Stimulated activated effector memory CD8-positive, alpha-beta T cell treated with anti-CD3 and anti-CD28 coated beads, Interleukin-12 subunit alpha, Interleukin-12 subunit beta, amount 100 ng/mL, for 72 hours (primary cell): ENCODE measurements at regions not wholly inside any gene's neighbourhood (a gene's known extent, or its start where the extent isn't known, plus 50 kb on each side); places are given as distances from the start of the nearest gene placed in this dataset.
"Not testable (repeated sequence)": the region's sequence is repeated elsewhere in the genome, so short reads cannot be mapped to it uniquely, and the experiment has no call there.

Experiments
- ATAC-seq: fragments of 150-1000 bp; cut with Tn5 transposase; 2 replicates; pipeline ENCODE4 v1.10.0; 2021
- DNase-seq, 2 donors: peaks; one replicate each; pipeline ENCODE4 v3.0.0; 2021 to 2022; ENCODE audit warnings: low spot score in 2 of 2
- H3K27ac Mint-ChIP-seq: one replicate; pipeline ENCODE4 v1.8.0; 2022; ENCODE audit warnings: mild to moderate bottlenecking, mixed read lengths
- H3K36me3 Mint-ChIP-seq: one replicate; pipeline ENCODE4 v1.8.0; 2022; ENCODE audit warnings: mild to moderate bottlenecking, mixed read lengths
- H3K4me1 Mint-ChIP-seq: one replicate; pipeline ENCODE4 v1.8.0; 2022; ENCODE audit warnings: mixed read lengths
- H3K4me3 Mint-ChIP-seq: one replicate; pipeline ENCODE4 v1.8.0; 2022; ENCODE audit warnings: mild to moderate bottlenecking, mixed read lengths
- H3K9me3 Mint-ChIP-seq: one replicate; pipeline ENCODE4 v1.8.0; 2022; ENCODE audit warnings: mixed read lengths

DNA sequence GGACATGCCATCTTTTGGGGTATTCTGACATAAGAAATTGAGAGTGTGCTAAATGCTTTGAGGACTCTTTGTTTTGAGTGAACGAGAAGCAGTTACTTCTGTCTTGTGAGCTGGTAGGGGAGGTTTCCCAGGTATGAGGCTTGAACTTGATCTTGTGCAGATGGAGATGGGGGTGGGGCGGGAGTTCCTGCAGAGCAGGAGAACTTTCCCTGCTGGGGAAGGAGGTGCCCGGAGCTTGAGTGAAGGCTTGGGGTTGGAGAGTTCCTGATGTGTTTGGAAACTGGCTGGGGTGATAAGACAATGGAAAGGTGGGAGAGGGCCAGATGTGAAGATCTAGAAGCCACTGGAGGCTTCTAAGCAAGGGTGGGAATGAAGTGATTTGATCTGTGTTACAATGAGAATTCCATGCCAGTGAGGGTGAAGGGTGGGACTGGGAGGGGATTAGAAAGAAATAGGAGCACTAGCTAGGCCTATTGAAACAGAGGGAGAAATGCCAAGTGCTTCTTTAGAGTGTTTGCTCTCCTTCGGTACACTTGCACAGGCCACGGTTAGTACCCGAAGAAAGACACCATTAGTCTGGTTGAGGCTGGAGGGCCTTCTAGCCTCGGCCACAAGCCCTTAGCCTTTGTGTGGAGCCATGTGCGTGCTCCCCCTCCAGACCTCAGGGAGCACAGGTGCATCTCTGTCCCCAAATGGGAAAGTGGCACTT, 103.5 kb upstream of the STOX2 start:
- Mint-ChIP-seq H3K27ac (no peak overlapping the region), H3K4me1 (no peaks in the 10 kb centered on the region), H3K4me3 (no peak overlapping the region), H3K9me3 (no peaks in the 10 kb centered on the region), H3K36me3 (no peaks in the 10 kb centered on the region)
- no peak for ATAC-seq
- DNase-seq, result no peak

DNA sequence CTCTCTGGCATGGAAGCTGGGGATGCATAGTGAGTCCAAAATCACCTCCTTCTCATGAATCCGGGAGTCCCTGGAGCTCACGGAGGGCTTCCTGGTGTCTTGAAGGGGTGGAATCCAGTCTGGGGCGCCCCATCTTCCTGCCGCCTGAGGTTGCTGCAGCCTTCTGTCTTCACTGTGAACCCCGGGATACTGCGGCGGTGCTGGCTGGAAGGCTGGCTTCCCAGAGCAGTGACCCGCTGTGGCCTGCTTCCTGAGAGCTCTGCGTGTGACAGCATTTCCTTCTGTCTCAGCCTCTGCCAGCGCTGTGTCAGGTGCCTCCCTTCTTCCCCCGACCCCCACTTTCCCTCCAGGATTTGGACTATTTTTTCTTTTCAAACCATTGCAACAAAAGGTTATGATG, 98.8 kb upstream of the STOX2 start:
- Mint-ChIP-seq H3K27ac (no peak overlapping the region), H3K4me3 (no peak overlapping the region), H3K9me3 (no peaks in the 10 kb centered on the region), H3K36me3 (no peaks in the 10 kb centered on the region), H3K4me1 (no peaks in the 10 kb centered on the region)
- ATAC-seq (no peak), DNase-seq (no peak)

DNA sequence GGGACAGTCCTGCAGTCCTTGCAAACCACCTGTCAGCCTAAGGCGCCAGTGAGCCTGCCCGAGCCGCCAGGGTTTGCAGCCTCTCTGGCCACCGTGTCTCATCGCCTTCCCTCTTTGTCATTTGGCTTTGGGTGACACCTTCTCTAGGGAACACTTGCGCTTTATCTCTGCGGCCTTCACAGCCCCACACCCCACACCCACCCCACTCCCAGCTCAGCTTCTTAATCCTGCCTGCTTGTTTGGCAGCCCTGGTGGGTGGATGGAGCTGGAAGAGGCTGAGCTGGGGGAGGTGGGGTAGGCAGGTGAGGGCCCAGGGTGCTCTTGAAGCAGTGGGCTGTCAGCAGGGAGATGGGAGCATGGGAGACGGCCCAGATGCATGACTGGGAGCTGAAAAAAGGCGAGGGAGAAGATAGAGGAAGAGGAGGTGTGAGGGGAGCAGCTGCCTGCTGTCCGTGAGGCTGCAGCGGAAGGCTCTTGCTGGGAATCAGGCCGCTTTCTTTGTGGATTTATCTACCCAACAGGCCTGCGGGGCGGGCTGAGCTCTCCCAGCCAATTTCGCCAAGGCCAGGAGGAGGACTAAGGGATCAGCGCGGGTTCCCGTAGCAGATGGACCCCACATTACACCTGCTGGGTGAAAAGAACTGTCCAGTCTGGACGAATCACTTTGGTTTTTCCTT, 97.5 kb upstream of the STOX2 start:
- no peak for ATAC-seq
- Mint-ChIP-seq H3K4me3 (no peak overlapping the region), H3K27ac (no peak overlapping the region)

DNA sequence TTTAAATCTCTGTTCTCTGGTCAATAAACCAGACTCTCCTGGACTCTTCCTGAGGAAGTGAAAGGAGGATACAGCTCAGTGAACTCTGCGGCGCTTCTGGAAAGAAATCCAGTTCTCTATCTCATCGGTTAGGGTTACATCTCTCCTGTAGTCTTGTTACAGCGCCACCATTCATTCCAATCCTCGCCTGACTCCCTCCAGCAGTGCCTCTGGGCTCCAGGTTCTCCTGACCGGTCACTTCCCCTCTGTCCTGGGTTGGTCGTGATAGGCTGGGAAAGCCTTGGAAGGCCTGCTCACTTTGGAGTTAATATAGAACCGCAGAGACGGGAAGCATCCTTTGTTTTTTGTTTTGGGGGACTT, 97.0 kb upstream of the STOX2 start:
- no peak for ATAC-seq
- Mint-ChIP-seq H3K36me3 (no peaks in the 10 kb centered on the region), H3K4me3 (no peak overlapping the region), H3K4me1 (no peaks in the 10 kb centered on the region), H3K27ac (no peak overlapping the region), H3K9me3 (no peaks in the 10 kb centered on the region)
- DNase-seq, result no peak

More for the DNA sequence above, 97.5 kb upstream of the STOX2 start:
- Mint-ChIP-seq H3K9me3 (no peaks in the 10 kb centered on the region), H3K4me1 (no peaks in the 10 kb centered on the region), H3K36me3 (no peaks in the 10 kb centered on the region)
- no peak for DNase-seq

DNA sequence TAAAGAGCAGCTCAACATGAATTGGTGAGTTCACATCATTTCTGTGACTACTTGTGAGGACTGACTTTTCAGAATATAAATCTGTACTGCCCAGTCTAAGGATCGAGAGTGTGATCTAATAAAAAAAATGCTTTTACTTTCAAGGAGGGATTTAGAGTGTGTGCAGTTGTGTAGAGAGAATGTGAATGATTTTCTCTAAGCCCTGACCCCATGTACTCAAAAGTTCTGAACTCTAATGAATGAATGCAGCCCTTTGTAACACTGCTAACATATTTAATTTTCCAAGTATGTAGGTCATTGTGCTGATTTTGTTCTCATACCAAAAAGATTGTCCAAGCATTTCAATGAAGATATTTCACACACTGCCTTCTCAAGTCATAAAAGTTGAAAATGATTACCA, 92.5 kb upstream of the STOX2 start:
- no peak for DNase-seq
- H3K4me1 Mint-ChIP-seq, result no peaks in the 10 kb centered on the region
- ATAC-seq, result no peak
- H3K27ac Mint-ChIP-seq, result no peak overlapping the region
- H3K36me3 Mint-ChIP-seq, result no peaks in the 10 kb centered on the region
- H3K9me3 Mint-ChIP-seq, result no peaks in the 10 kb centered on the region
- no peak overlapping the region for H3K4me3 Mint-ChIP-seq

DNA sequence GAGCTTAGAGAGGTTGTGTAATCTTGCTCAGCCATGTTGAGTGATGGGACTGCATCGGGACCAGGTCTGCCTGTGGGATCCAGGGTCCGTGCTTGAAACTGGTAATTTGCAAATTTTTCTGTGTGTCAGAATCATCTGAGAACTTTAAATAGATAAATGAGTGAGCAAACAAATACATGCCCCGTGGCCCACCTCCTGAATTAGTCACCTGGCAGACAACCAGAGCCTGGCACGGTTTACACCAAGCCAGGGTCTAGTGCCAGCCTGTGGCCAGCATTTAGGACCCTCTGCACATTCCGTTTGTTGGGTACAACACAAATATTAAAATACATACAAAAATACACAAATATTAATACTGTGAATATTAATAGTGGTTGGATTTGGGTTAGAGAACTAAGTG, 90.6 kb upstream of the STOX2 start:
- Mint-ChIP-seq H3K36me3 (no peaks in the 10 kb centered on the region), H3K4me1 (no peaks in the 10 kb centered on the region), H3K27ac (no peak overlapping the region), H3K4me3 (no peak overlapping the region), H3K9me3 (no peaks in the 10 kb centered on the region)
- ATAC-seq (no peak), DNase-seq (no peak)

DNA sequence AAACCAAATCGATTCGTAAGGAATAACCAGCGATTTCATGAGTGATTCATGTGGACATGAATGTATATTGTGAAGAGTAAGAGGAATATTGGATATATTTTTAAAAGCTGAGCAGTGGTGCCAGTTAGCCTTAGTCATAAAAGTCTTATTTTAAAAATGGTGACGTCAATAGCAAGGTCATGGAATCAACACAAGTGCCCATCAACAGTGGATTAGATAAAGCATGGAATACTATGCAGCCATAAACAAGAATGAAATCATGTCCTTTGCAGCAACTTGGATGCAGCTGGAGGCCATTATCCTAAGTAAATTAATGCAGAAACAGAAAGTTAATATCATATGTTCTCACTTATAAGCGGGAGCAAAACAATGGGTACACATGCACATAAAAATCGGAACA, 89.0 kb upstream of the STOX2 start:
- no peak overlapping the region for H3K27ac Mint-ChIP-seq
- DNase-seq (no peak), ATAC-seq (no peak)
- no peaks in the 10 kb centered on the region for H3K4me1 Mint-ChIP-seq
- no peaks in the 10 kb centered on the region for H3K9me3 Mint-ChIP-seq
- no peaks in the 10 kb centered on the region for H3K36me3 Mint-ChIP-seq
- H3K4me3 Mint-ChIP-seq, result no peak overlapping the region

DNA sequence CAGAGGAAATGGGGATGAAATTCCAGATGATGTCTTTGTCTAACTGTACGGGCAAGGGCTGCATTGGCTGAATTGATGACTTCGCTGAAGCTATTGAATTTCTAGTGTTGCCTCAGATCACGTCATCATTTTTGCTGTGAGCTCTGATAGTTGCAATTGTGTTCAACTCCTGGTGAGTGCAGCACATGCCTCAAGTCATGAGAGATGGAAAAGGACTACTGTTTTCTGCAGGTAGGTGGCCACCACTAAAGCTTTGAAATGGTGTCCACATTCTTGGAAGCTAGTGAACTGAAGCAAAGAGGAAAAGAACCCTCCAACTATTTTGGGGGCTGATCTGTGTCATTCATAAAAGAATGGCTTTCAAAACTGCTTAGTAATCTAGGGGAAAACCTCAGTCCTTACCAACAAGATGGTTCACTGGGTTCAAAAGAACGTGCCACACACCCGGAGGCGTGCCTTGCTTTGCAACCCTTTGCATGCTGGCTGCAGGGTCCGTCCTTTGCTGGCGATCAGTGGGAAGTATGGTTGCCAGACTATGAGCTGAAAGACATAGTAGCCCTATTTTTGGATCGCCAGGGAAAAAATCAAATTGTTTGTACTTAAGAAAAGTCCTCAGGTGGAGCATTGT, 88.1 kb upstream of the STOX2 start:
- no peak overlapping the region for H3K27ac Mint-ChIP-seq
- ATAC-seq (no peak), DNase-seq (no peak)
- no peak overlapping the region for H3K4me3 Mint-ChIP-seq
- no peaks in the 10 kb centered on the region for H3K36me3 Mint-ChIP-seq
- no peaks in the 10 kb centered on the region for H3K9me3 Mint-ChIP-seq
- no peaks in the 10 kb centered on the region for H3K4me1 Mint-ChIP-seq

DNA sequence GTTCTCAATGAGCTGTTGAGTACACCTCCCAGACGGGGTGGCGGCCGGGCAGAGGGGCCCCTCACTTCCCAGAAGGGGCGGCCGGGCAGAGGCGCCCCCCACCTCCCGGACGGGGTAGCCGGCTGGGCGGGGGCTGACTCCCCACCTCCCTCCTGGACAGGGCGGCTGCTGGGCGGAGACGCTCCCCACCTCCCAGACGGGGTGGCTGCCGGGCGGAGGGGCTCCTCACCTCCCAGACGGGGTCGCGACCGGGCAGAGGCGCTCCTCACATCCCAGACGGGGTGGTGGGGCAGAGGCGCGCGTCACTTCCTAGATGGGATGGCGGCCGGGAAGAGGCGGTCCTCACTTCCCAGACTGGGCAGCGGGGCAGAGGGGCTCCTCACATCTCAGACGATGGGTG, 86.5 kb upstream of the STOX2 start:
- H3K4me3 Mint-ChIP-seq, H3K27ac Mint-ChIP-seq: not testable (repeated sequence)

DNA sequence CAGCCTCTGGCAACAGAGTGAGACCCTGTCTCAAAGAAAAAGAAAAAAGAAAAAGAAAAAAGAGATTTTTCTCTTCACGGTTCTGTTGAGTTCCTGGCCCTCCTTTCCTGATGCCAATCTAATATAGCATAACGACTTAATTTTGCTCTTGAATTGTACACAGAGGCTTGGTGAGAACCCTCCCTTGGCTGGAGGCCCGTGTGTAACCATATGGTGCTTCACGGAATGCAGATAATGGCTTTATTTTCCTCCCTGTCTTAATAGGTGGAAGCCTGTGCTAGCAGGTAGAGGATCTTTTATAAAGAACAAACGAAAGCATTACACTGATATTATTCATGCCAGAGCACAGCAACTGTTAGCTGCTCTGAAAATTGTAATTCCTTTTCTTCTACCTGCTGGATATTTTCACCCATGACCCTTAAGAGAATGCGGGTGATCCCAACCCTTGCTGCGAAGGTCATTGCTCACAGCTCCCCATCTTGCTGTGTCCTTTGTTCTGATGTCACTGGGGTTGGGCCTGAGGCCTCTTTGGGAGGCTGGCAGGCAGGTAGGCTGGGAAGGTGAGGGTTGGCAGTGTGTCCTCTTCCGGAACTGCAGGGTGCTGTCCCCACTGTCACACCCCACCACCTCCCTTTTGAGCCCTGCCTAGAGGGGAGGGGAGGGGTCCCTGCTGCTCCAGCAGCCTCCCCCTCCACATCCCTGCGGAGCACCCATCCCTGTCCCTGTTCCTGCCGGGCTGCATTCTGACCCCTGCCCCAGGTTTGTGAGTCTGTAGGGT, 83.8 kb upstream of the STOX2 start:
- Mint-ChIP-seq H3K4me1 (no peaks in the 10 kb centered on the region), H3K4me3 (no peak overlapping the region), H3K9me3 (no peaks in the 10 kb centered on the region), H3K27ac (no peak overlapping the region), H3K36me3 (no peaks in the 10 kb centered on the region)
- DNase-seq (no peak), ATAC-seq (no peak)

More for the DNA sequence above, 86.5 kb upstream of the STOX2 start:
- H3K9me3 Mint-ChIP-seq, H3K36me3 Mint-ChIP-seq, DNase-seq, ATAC-seq, H3K4me1 Mint-ChIP-seq: not testable (repeated sequence)

DNA sequence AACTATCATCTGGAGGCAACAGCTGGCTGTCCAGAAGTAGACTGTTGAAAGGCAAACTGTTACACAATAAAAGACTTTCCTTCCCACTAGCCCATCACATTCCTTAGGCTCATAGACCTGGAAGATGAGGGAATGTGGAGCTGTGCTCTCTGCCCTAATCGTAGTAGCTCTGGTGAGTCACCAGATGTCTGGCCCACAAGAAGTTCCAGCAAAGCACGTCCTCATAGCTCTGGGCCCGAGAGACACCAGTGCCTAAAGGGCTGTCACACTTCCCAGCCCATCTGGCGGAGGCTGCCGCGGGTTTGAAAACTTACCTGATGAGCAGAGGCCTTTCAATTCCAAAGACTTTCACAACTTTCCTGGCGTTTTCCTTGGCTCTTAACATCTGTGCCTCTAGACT, 81.7 kb upstream of the STOX2 start:
- Mint-ChIP-seq H3K27ac (no peak overlapping the region), H3K9me3 (no peaks in the 10 kb centered on the region), H3K36me3 (no peaks in the 10 kb centered on the region), H3K4me3 (no peak overlapping the region), H3K4me1 (no peaks in the 10 kb centered on the region)
- DNase-seq (no peak), ATAC-seq (no peak)

DNA sequence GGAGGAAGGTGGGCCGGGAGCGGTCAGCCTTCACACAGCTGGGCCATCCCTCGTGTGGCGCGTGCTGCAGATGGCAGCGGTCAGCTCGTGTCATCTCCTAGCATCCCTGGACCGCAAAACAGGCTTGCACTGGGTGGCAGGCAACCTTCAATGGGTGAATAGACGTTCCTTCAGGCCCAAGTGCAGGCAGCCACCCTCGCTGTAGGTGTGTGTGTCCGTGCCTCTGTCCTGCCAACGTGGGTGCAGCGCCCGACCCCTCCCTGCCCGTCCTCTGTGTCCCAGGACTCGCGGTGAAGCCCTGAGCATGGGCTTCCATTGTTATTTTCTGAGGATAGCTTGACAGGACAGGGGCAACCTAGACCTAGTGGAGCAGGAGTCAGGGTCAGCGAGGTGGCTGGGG, 79.8 kb upstream of the STOX2 start:
- Mint-ChIP-seq H3K9me3 (no peaks in the 10 kb centered on the region), H3K36me3 (no peaks in the 10 kb centered on the region), H3K27ac (no peak overlapping the region), H3K4me3 (no peak overlapping the region), H3K4me1 (no peaks in the 10 kb centered on the region)
- DNase-seq (no peak), ATAC-seq (peak; percentile 39)

DNA sequence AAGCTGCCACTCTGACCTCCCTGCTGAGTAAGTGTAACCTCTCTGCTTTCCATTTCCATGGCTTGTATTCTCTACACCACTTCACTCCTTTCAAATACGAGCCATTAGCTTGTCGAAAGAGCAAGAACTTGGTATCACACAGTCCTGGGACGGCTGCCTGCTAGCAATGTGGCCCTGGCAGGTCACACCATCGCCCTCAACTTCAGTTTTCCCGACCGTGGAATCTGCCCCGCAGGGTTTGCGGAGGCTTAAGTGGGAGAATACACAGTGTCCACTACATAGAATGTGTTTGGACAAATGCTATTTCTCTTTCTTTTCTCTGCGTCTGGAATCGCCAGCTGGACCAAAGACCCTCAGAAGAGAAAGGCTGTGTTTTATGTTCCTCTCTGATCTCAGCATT, 78.6 kb upstream of the STOX2 start:
- Mint-ChIP-seq H3K4me1 (no peaks in the 10 kb centered on the region), H3K9me3 (no peaks in the 10 kb centered on the region), H3K27ac (no peak overlapping the region), H3K4me3 (no peak overlapping the region), H3K36me3 (no peaks in the 10 kb centered on the region)
- ATAC-seq (no peak), DNase-seq (no peak)

DNA sequence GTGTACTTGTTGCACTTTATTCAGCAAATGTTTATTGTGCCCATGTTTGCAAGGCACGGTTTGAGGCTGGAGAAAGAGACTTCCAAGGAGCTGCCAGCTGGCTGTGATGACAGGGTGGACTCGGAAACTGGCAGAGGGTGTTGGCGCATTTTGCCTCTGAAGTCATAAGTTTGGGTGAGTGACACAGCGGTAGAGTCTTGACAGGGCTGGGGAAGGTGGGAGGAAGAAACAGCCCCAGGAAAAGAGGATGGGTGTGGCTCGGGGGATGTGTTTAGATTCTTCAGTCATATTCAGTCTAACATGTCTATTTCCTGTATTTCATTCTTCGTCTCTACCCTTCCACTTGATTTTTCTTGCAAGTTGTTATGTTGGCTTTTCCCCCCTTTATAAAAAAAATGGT, 77.0 kb upstream of the STOX2 start:
- peak; percentile 12 for ATAC-seq
- H3K27ac Mint-ChIP-seq, result no peak overlapping the region

DNA sequence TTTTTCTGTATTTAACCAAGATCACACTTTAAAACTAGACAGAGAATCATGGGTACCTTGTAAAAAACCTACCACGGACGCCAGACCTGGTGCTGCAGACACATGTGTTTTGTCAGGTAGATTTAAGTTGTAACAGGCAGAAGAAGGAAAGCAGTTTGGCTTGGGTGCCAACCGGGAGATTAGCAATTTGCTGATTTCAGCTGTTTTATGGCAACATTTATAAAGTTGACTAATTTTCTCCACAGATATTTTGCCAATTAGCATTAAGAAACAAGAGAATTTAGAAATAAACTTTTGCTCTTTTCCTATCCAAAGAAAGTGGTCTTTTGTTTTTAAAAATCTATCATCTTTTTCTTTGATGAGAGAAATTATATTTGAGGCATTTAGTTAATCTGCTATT, 76.3 kb upstream of the STOX2 start:
- ATAC-seq, result no peak
- Mint-ChIP-seq H3K4me3 (no peak overlapping the region), H3K36me3 (no peaks in the 10 kb centered on the region), H3K27ac (no peak overlapping the region), H3K9me3 (no peaks in the 10 kb centered on the region), H3K4me1 (no peaks in the 10 kb centered on the region)
- no peak for DNase-seq

More for the DNA sequence above, 77.0 kb upstream of the STOX2 start:
- H3K9me3 Mint-ChIP-seq, result no peaks in the 10 kb centered on the region
- no peaks in the 10 kb centered on the region for H3K36me3 Mint-ChIP-seq
- H3K4me3 Mint-ChIP-seq, result no peak overlapping the region
- DNase-seq, result no peak
- no peaks in the 10 kb centered on the region for H3K4me1 Mint-ChIP-seq
